ENCODE measurements at regions not wholly inside any gene's neighbourhood (a gene's known extent, or its start where the extent isn't known, plus 50 kb on each side); places are given as distances from the start of the nearest gene placed in this dataset.
"Not testable (repeated sequence)": the region's sequence is repeated elsewhere in the genome, so short reads cannot be mapped to it uniquely, and the experiment has no call there.

GRCh38 chr18:39565551-39566230, 2000.1 kb upstream of the CELF4 start:
- H3K27me3 ChIP-seq (ENCODE audit: control insufficient read depth, insufficient read depth, low read length); H3K36me3 ChIP-seq (replicated peaks; ENCODE audit: control insufficient read depth, insufficient read depth, low read length); DNase-seq; H3K4me3 ChIP-seq (ENCODE audit: insufficient read depth, low read depth, low read length): not testable (repeated sequence)

GRCh38 chr18:39564716-39565115, 1999.1 kb upstream of the CELF4 start:
- no peak for DNase-seq

GRCh38 chr18:39561126-39561525, 1995.5 kb upstream of the CELF4 start:
- Histone ChIP-seq H3K27me3 (ENCODE audit: control insufficient read depth, insufficient read depth, low read length) (no peaks in the 10 kb centered on the region), H3K4me3 (ENCODE audit: insufficient read depth, low read depth, low read length) (no peak overlapping the region), H3K36me3 (replicated peaks; ENCODE audit: control insufficient read depth, insufficient read depth, low read length) (no peaks in the 10 kb centered on the region)
- no peak for DNase-seq

More at GRCh38 chr18:39564716-39565115, 1999.1 kb upstream of the CELF4 start:
- H3K4me3 ChIP-seq (ENCODE audit: insufficient read depth, low read depth, low read length) = no peak overlapping the region
- H3K36me3 ChIP-seq (replicated peaks; ENCODE audit: control insufficient read depth, insufficient read depth, low read length) = no peaks in the 10 kb centered on the region
- no peaks in the 10 kb centered on the region for H3K27me3 ChIP-seq (ENCODE audit: control insufficient read depth, insufficient read depth, low read length)

- H3K4me3 ChIP-seq (ENCODE audit: insufficient read depth, low read depth, low read length) = no peak overlapping the region
- no peaks in the 10 kb centered on the region for H3K27me3 ChIP-seq (ENCODE audit: control insufficient read depth, insufficient read depth, low read length)
- DNase-seq = no peak
- no peaks in the 10 kb centered on the region for H3K36me3 ChIP-seq (replicated peaks; ENCODE audit: control insufficient read depth, insufficient read depth, low read length)
Observed at GRCh38 chr18:39558658-39559057, 1993.1 kb upstream of the CELF4 start.

- Histone ChIP-seq H3K36me3 (replicated peaks; ENCODE audit: control insufficient read depth, insufficient read depth, low read length) (no peaks in the 10 kb centered on the region), H3K4me3 (ENCODE audit: insufficient read depth, low read depth, low read length) (no peak overlapping the region), H3K27me3 (ENCODE audit: control insufficient read depth, insufficient read depth, low read length) (no peaks in the 10 kb centered on the region)
- no peak for DNase-seq
Observed at GRCh38 chr18:39555496-39555895, 1989.9 kb upstream of the CELF4 start.

- Histone ChIP-seq H3K27me3 (ENCODE audit: control insufficient read depth, insufficient read depth, low read length) (no peaks in the 10 kb centered on the region), H3K4me3 (ENCODE audit: insufficient read depth, low read depth, low read length) (no peak overlapping the region), H3K36me3 (replicated peaks; ENCODE audit: control insufficient read depth, insufficient read depth, low read length) (no peaks in the 10 kb centered on the region)
- DNase-seq = no peak
Observed at GRCh38 chr18:39550701-39551100, 1985.1 kb upstream of the CELF4 start.

- H3K27me3 ChIP-seq (ENCODE audit: control insufficient read depth, insufficient read depth, low read length) = no peaks in the 10 kb centered on the region
- H3K36me3 ChIP-seq (replicated peaks; ENCODE audit: control insufficient read depth, insufficient read depth, low read length) = no peaks in the 10 kb centered on the region
- no peak for DNase-seq
- H3K4me3 ChIP-seq (ENCODE audit: insufficient read depth, low read depth, low read length) = no peak overlapping the region
Observed at GRCh38 chr18:39549144-39549543, 1983.5 kb upstream of the CELF4 start.

GRCh38 chr18:39531659-39532058, 1966.1 kb upstream of the CELF4 start:
- DNase-seq = no peak

GRCh38 chr18:39529358-39529757, 1963.8 kb upstream of the CELF4 start:
- no peaks in the 10 kb centered on the region for H3K27me3 ChIP-seq (ENCODE audit: control insufficient read depth, insufficient read depth, low read length)
- H3K36me3 ChIP-seq (replicated peaks; ENCODE audit: control insufficient read depth, insufficient read depth, low read length) = no peaks in the 10 kb centered on the region
- no peak for DNase-seq
- H3K4me3 ChIP-seq (ENCODE audit: insufficient read depth, low read depth, low read length) = no peak overlapping the region

More at GRCh38 chr18:39531659-39532058, 1966.1 kb upstream of the CELF4 start:
- H3K36me3 ChIP-seq (replicated peaks; ENCODE audit: control insufficient read depth, insufficient read depth, low read length) = no peaks in the 10 kb centered on the region
- H3K27me3 ChIP-seq (ENCODE audit: control insufficient read depth, insufficient read depth, low read length) = no peaks in the 10 kb centered on the region
- no peak overlapping the region for H3K4me3 ChIP-seq (ENCODE audit: insufficient read depth, low read depth, low read length)

- Histone ChIP-seq H3K4me3 (ENCODE audit: insufficient read depth, low read depth, low read length) (no peak overlapping the region), H3K36me3 (replicated peaks; ENCODE audit: control insufficient read depth, insufficient read depth, low read length) (no peaks in the 10 kb centered on the region), H3K27me3 (ENCODE audit: control insufficient read depth, insufficient read depth, low read length) (no peaks in the 10 kb centered on the region)
- no peak for DNase-seq
Observed at GRCh38 chr18:39527465-39527864, 1961.9 kb upstream of the CELF4 start.

- Histone ChIP-seq H3K27me3 (ENCODE audit: control insufficient read depth, insufficient read depth, low read length) (no peaks in the 10 kb centered on the region), H3K4me3 (ENCODE audit: insufficient read depth, low read depth, low read length) (no peak overlapping the region), H3K36me3 (replicated peaks; ENCODE audit: control insufficient read depth, insufficient read depth, low read length) (no peaks in the 10 kb centered on the region)
- DNase-seq = no peak
Observed at GRCh38 chr18:39524370-39524769, 1958.8 kb upstream of the CELF4 start.

GRCh38 chr18:39523281-39523680, 1957.7 kb upstream of the CELF4 start:
- Histone ChIP-seq H3K4me3 (ENCODE audit: insufficient read depth, low read depth, low read length) (no peak overlapping the region), H3K36me3 (replicated peaks; ENCODE audit: control insufficient read depth, insufficient read depth, low read length) (no peaks in the 10 kb centered on the region), H3K27me3 (ENCODE audit: control insufficient read depth, insufficient read depth, low read length) (no peaks in the 10 kb centered on the region)
- no peak for DNase-seq

GRCh38 chr18:39521164-39521563, 1955.6 kb upstream of the CELF4 start:
- Histone ChIP-seq H3K27me3 (ENCODE audit: control insufficient read depth, insufficient read depth, low read length) (no peaks in the 10 kb centered on the region), H3K4me3 (ENCODE audit: insufficient read depth, low read depth, low read length) (no peak overlapping the region), H3K36me3 (replicated peaks; ENCODE audit: control insufficient read depth, insufficient read depth, low read length) (no peaks in the 10 kb centered on the region)
- DNase-seq = no peak

- Histone ChIP-seq H3K36me3 (replicated peaks; ENCODE audit: control insufficient read depth, insufficient read depth, low read length) (no peaks in the 10 kb centered on the region), H3K4me3 (ENCODE audit: insufficient read depth, low read depth, low read length) (no peak overlapping the region), H3K27me3 (ENCODE audit: control insufficient read depth, insufficient read depth, low read length) (no peaks in the 10 kb centered on the region)
- DNase-seq = no peak
Observed at GRCh38 chr18:39519741-39520140, 1954.1 kb upstream of the CELF4 start.

- Histone ChIP-seq H3K4me3 (ENCODE audit: insufficient read depth, low read depth, low read length) (no peak overlapping the region), H3K27me3 (ENCODE audit: control insufficient read depth, insufficient read depth, low read length) (no peaks in the 10 kb centered on the region), H3K36me3 (replicated peaks; ENCODE audit: control insufficient read depth, insufficient read depth, low read length) (no peaks in the 10 kb centered on the region)
- DNase-seq = no peak
Observed at GRCh38 chr18:39515299-39515698, 1949.7 kb upstream of the CELF4 start.

- H3K27me3 ChIP-seq (ENCODE audit: control insufficient read depth, insufficient read depth, low read length) = no peaks in the 10 kb centered on the region
- no peak for DNase-seq
- H3K4me3 ChIP-seq (ENCODE audit: insufficient read depth, low read depth, low read length) = no peak overlapping the region
Observed at GRCh38 chr18:39513186-39513585, 1947.6 kb upstream of the CELF4 start.

More at GRCh38 chr18:39513186-39513585, 1947.6 kb upstream of the CELF4 start:
- no peaks in the 10 kb centered on the region for H3K36me3 ChIP-seq (replicated peaks; ENCODE audit: control insufficient read depth, insufficient read depth, low read length)
